Ishikawa (cell line): ENCODE measurements at regions not wholly inside any gene's neighbourhood (a gene's known extent, or its start where the extent isn't known, plus 50 kb on each side); places are given as distances from the start of the nearest gene placed in this dataset.

Source experiments
- CEBPB ChIP-seq: IDR thresholded peaks from 2 replicates; pipeline ENCODE4 v1.6.1; 2012
- CREB1 ChIP-seq: IDR thresholded peaks from 2 replicates; pipeline ENCODE4 v1.6.1; 2012; ENCODE audit warnings: low read depth
- TAF1 ChIP-seq: IDR thresholded peaks from 2 replicates; pipeline ENCODE4 v1.6.1; 2012; ENCODE audit warnings: low read depth, mild to moderate bottlenecking
- YY1 ChIP-seq: IDR thresholded peaks from 2 replicates; pipeline ENCODE4 v1.6.1; 2012; ENCODE audit warnings: low read depth
- ZBTB7A ChIP-seq: IDR thresholded peaks from 2 replicates; pipeline ENCODE4 v1.6.1; 2012; ENCODE audit warnings: low read depth

GRCh38 chr9:79312686-79313421 is 258.9 kb upstream of the TLE4 start:
- TF ChIP-seq ZBTB7A (no peak), CEBPB (no peak), YY1 (no peak), TAF1 (no peak), CREB1 (no peak)
